ENCODE measurements at regions not wholly inside any gene's neighbourhood (a gene's known extent, or its start where the extent isn't known, plus 50 kb on each side); places are given as distances from the start of the nearest gene placed in this dataset.
A peak's percentile ranks its signal among the peaks of the same experiment; 100 is the strongest.
"Not testable (repeated sequence)": the region's sequence is repeated elsewhere in the genome, so short reads cannot be mapped to it uniquely, and the experiment has no call there.

- no peak for DNase-seq (ENCODE audit: low read depth)
Measured at GRCh38 chr18:78271790-78272189, 707.8 kb upstream of the SALL3 start.

GRCh38 chr18:78273876-78274275 lies 705.7 kb upstream of the SALL3 start:
- no peak for DNase-seq (ENCODE audit: low read depth)

GRCh38 chr18:78283425-78283824 lies 696.2 kb upstream of the SALL3 start:
- not testable (repeated sequence) for DNase-seq (ENCODE audit: low read depth)

GRCh38 chr18:78292618-78293380 lies 686.8 kb upstream of the SALL3 start:
- DNase-seq (ENCODE audit: low read depth) = no peak

GRCh38 chr18:78293540-78293939 lies 686.1 kb upstream of the SALL3 start:
- peak; percentile 18 for DNase-seq (ENCODE audit: low read depth)

GRCh38 chr18:78293940-78294541 lies 685.6 kb upstream of the SALL3 start:
- DNase-seq (ENCODE audit: low read depth) = peak; percentile 24

- no peak for DNase-seq (ENCODE audit: low read depth)
Measured at GRCh38 chr18:78295262-78295661, 684.4 kb upstream of the SALL3 start.

GRCh38 chr18:78296166-78296565 lies 683.5 kb upstream of the SALL3 start:
- peak; percentile 30 for DNase-seq (ENCODE audit: low read depth)

GRCh38 chr18:78297048-78297447 lies 682.6 kb upstream of the SALL3 start:
- DNase-seq (ENCODE audit: low read depth) = no peak

- no peak for DNase-seq (ENCODE audit: low read depth)
Measured at GRCh38 chr18:78303519-78304191, 676.0 kb upstream of the SALL3 start.

GRCh38 chr18:78304192-78305164 lies 675.1 kb upstream of the SALL3 start:
- DNase-seq (ENCODE audit: low read depth) = no peak

- no peak for DNase-seq (ENCODE audit: low read depth)
Measured at GRCh38 chr18:78305789-78306188, 673.8 kb upstream of the SALL3 start.

GRCh38 chr18:78309307-78309706 lies 670.3 kb upstream of the SALL3 start:
- DNase-seq (ENCODE audit: low read depth) = peak; percentile 25

GRCh38 chr18:78309924-78310323 lies 669.7 kb upstream of the SALL3 start:
- DNase-seq (ENCODE audit: low read depth) = no peak

- DNase-seq (ENCODE audit: low read depth) = no peak
Measured at GRCh38 chr18:78319264-78319663, 660.4 kb upstream of the SALL3 start.

- DNase-seq (ENCODE audit: low read depth) = no peak
Measured at GRCh38 chr18:78319961-78320360, 659.7 kb upstream of the SALL3 start.

- no peak for DNase-seq (ENCODE audit: low read depth)
Measured at GRCh38 chr18:78321402-78321801, 658.2 kb upstream of the SALL3 start.

GRCh38 chr18:78323453-78324197 lies 656.0 kb upstream of the SALL3 start:
- DNase-seq (ENCODE audit: low read depth) = no peak

GRCh38 chr18:78327643-78328042 lies 652.0 kb upstream of the SALL3 start:
- DNase-seq (ENCODE audit: low read depth) = no peak

- DNase-seq (ENCODE audit: low read depth) = peak; percentile 49
Measured at GRCh38 chr18:78330766-78331165, 648.9 kb upstream of the SALL3 start.

GRCh38 chr18:78352910-78353309 lies 626.7 kb upstream of the SALL3 start:
- DNase-seq (ENCODE audit: low read depth) = no peak

Data from Daoy (cell line).